Coronary artery (tissue), 2 donors: ENCODE measurements at regions not wholly inside any gene's neighbourhood (a gene's known extent, or its start where the extent isn't known, plus 50 kb on each side); places are given as distances from the start of the nearest gene placed in this dataset.
A peak's percentile ranks its signal among the peaks of the same experiment; 100 is the strongest.

ENCODE experiments used
- DNase-seq: peaks from one replicate; pipeline ENCODE4 v3.0.0-alpha.2; 2017; ENCODE audit warnings: low spot score
- H3K27ac ChIP-seq, 2 donors: fragments of 200-600 bp; sonication (generic); one replicate each; pipeline ENCODE4 v1.5.1; 2016 to 2019
- H3K4me3 ChIP-seq: fragments of 200-600 bp; sonication (generic); 2 replicates; pipeline ENCODE4 v1.5.1; 2016; ENCODE audit warnings: mild to moderate bottlenecking, moderate library complexity
- CTCF ChIP-seq: fragments of 200-600 bp; sonication (generic); IDR thresholded peaks from one replicate; pipeline ENCODE4 v1.5.1; 2019; ENCODE audit warnings: antibody characterized with exemption

DNA sequence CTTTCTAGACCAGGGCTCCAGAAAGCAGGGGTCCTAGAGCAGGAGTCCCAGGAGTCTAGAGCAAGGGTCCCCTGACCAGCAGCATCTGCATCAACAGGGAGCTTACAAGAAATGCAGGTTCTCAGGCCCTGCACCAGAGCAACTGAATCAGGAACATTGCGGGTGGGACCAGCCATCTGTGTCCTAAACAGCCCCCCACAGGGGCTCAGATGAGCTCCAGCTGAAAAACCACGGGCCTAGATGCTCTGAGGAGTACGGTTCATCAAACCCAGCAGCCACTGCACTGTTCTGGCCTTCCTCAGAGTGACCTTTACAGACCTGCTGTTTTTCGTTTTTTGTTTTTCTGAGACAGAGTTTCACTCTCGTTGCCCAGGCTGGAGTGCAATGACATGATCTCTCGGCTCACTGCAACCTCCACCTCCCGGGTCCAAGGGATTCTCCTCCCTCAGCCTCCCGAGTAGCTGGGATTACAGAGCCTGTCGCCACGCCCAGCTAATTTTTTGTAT lies 438.2 kb downstream of the SOX9 start:
- Histone ChIP-seq H3K27ac (no peak overlapping the region), H3K4me3 (no peak overlapping the region)
- no peak for TF ChIP-seq CTCF
- DNase-seq: no peak

DNA sequence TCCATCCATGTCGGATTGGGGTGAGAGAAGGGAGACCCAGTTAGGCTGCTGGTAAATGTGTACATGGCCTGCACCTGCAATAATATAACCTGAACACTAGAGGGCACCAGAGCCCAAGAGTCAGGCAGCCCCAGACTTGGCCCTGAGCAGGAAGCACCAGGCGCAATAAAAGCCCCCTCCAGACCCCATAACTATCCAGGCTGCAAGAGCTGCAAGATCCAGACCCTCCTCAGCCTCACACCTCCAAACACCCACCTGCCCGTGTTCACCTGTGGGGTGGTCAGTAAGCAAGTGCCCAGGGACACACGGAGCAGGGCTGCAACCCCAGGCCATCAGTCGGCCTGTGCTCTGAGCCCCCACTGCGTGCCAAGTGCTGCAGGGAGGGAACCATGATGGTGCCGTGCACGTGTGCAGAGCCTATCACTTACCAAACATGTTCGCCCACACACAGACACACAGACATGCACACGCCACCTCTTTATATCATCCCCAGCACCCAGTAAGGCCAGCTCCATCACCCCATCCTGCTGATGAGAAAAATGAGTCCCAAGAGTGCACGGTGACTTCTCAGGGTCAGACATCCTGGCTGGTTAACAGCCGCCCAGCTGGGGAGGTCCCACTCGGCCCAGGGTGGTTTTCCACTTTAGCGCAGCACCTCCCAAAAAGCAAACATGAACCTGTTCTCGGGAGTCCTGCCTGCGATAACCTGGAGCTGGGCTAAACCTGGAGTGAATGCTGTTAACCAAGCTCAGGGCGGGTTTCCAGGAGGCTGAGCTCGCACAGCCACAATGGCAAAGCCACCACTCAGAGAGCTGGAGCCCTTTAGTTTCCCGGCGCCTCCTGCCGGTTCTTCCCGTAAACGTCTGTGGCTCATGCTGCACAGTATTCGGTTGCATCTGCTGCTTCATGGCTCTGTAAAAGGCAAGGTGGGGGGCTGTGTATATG lies 439.8 kb downstream of the SOX9 start:
- Histone ChIP-seq H3K4me3 (no peak overlapping the region), H3K27ac (no peak overlapping the region)
- peak; percentile 78 for TF ChIP-seq CTCF
- no peak for DNase-seq

- TF ChIP-seq CTCF: no peak
- Histone ChIP-seq H3K4me3 (no peak overlapping the region), H3K27ac (no peak overlapping the region)
- DNase-seq: no peak
Measured at GRCh38 chr17:72561266-72561665, 440.4 kb downstream of the SOX9 start.

- H3K27ac ChIP-seq: no peak overlapping the region
- no peak for TF ChIP-seq CTCF
- no peak for DNase-seq
- H3K4me3 ChIP-seq: no peak overlapping the region
Measured at GRCh38 chr17:72561680-72562079, 440.9 kb downstream of the SOX9 start.

GRCh38 chr17:72562615-72563188 lies 441.9 kb downstream of the SOX9 start:
- no peak overlapping the region for H3K27ac ChIP-seq
- no peak for TF ChIP-seq CTCF

DNA sequence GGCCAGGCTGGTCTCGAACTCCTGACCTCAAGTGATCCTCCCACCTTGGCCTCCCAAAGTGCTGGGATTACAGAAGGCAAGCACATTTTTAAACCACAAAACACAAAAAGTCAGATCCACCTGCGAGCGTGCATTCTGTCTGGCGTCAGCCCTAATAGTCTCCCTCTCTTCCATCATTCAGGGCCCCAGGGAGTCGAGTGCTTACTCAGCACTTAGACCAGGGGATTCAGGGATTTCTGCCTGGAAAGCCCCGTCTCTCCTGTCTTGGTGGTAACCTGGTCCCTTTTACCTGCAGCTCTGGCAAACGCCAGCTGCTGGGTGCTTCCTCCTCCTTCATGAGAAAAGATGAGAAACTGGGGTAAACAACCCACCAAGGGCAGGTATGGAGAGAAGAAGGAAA lies 443.1 kb downstream of the SOX9 start:
- H3K4me3 ChIP-seq: no peak overlapping the region
- H3K27ac ChIP-seq: no peak overlapping the region
- TF ChIP-seq CTCF: no peak
- no peak for DNase-seq

More at GRCh38 chr17:72562615-72563188, 441.9 kb downstream of the SOX9 start:
- H3K4me3 ChIP-seq: no peak overlapping the region
- no peak for DNase-seq
